ENCODE measurements at regions not wholly inside any gene's neighbourhood (a gene's known extent, or its start where the extent isn't known, plus 50 kb on each side); places are given as distances from the start of the nearest gene placed in this dataset.

- no peak for TF ChIP-seq CTCF (IDR thresholded peaks at IDR 0.05; ENCODE audit: insufficient read depth, low read depth, low read length)
- no peak overlapping the region for H3K4me3 ChIP-seq (ENCODE audit: low read depth, low read length)
- peak; percentile 55 for DNase-seq (ENCODE audit: low read depth)
Observed at GRCh38 chr2:163157411-163157810, 318.8 kb upstream of the KCNH7 start.

GRCh38 chr2:163155925-163156324 lies 317.4 kb upstream of the KCNH7 start:
- DNase-seq (ENCODE audit: low read depth): no peak
- H3K4me3 ChIP-seq (ENCODE audit: low read depth, low read length): no peak overlapping the region
- TF ChIP-seq CTCF (IDR thresholded peaks at IDR 0.05; ENCODE audit: insufficient read depth, low read depth, low read length): no peak

- TF ChIP-seq CTCF (IDR thresholded peaks at IDR 0.05; ENCODE audit: insufficient read depth, low read depth, low read length): peak; percentile 61
- DNase-seq (ENCODE audit: low read depth): peak; percentile 45
- no peak overlapping the region for H3K4me3 ChIP-seq (ENCODE audit: low read depth, low read length)
Observed at GRCh38 chr2:163155279-163155883, 316.8 kb upstream of the KCNH7 start.

GRCh38 chr2:163142618-163143017 lies 304.1 kb upstream of the KCNH7 start:
- no peak for TF ChIP-seq CTCF (IDR thresholded peaks at IDR 0.05; ENCODE audit: insufficient read depth, low read depth, low read length)
- H3K4me3 ChIP-seq (ENCODE audit: low read depth, low read length): no peak overlapping the region

GRCh38 chr2:163138947-163139346 lies 300.4 kb upstream of the KCNH7 start:
- DNase-seq (ENCODE audit: low read depth): no peak
- H3K4me3 ChIP-seq (ENCODE audit: low read depth, low read length): no peak overlapping the region
- no peak for TF ChIP-seq CTCF (IDR thresholded peaks at IDR 0.05; ENCODE audit: insufficient read depth, low read depth, low read length)

More at GRCh38 chr2:163142618-163143017, 304.1 kb upstream of the KCNH7 start:
- no peak for DNase-seq (ENCODE audit: low read depth)

DNA sequence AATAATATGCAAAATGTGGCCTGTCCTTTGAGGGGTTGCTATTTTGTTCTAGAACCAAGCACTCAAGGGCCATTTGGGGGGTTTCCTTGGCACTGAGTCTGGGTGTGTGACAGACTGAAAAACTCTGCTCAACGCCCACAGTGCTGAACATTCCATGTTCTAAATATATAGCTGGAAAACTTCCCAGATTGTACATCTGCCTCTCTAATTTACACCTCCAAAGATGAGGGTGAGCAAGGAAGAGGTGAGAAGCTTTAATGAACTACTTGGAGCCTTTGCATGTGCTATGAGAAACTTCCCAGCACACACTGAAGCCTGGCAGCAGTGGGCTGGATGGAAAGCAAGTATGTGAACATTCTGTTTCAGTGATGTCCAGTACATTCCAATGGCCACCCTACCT lies 296.7 kb upstream of the KCNH7 start:
- DNase-seq (ENCODE audit: low read depth): no peak
- no peak overlapping the region for H3K4me3 ChIP-seq (ENCODE audit: low read depth, low read length)
- no peak for TF ChIP-seq CTCF (IDR thresholded peaks at IDR 0.05; ENCODE audit: insufficient read depth, low read depth, low read length)

DNA sequence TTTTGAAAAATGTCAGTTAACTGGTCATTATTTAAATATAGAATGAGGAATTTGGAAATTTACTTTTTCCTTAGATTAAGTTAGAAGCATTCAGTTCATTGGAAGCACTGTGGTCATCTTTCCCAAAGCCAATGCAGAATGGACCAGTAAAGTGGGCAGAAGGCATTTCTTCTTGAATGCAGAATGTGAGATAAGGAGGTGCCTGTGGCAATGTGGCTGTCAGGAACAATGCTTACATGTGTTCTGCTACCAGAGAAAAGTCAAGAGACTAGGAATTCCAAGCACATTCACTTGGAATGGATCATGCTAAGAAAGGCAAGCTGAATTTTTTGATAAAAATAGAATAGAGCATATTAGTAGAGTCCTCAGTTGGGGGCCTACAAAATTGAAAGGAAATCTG lies 295.0 kb upstream of the KCNH7 start:
- no peak for TF ChIP-seq CTCF (IDR thresholded peaks at IDR 0.05; ENCODE audit: insufficient read depth, low read depth, low read length)
- H3K4me3 ChIP-seq (ENCODE audit: low read depth, low read length): no peak overlapping the region
- no peak for DNase-seq (ENCODE audit: low read depth)
